GM18498 (cell line): ENCODE measurements at regions not wholly inside any gene's neighbourhood (a gene's known extent, or its start where the extent isn't known, plus 50 kb on each side); places are given as distances from the start of the nearest gene placed in this dataset.

Source experiments
- ATAC-seq: cut with Tn5 transposase; IDR thresholded peaks from one replicate; pipeline ENCODE4 v1.9.1; 2021; ENCODE audit warnings: mild to moderate bottlenecking, moderate library complexity; ENCODE audit not compliant: unreplicated experiment

DNA sequence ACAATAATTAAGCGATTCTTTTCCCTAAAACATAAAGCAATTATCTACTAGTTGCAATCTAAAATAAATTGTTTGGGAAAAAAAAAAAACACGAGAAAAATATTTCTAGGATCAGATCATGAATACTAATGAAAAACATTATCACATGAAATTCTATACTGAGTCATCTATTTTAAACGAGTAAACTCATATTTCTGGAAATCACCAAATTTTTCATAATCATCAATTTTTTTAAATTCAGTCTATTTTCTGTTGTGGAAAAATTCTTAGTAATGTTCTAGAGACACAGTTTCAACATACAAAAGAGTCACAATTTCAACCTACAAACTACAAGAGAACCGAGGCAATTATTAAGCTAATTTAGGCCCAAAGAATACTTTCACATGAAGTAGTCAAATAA, 245.6 kb upstream of the SOX5 start:
- no peak for ATAC-seq

DNA sequence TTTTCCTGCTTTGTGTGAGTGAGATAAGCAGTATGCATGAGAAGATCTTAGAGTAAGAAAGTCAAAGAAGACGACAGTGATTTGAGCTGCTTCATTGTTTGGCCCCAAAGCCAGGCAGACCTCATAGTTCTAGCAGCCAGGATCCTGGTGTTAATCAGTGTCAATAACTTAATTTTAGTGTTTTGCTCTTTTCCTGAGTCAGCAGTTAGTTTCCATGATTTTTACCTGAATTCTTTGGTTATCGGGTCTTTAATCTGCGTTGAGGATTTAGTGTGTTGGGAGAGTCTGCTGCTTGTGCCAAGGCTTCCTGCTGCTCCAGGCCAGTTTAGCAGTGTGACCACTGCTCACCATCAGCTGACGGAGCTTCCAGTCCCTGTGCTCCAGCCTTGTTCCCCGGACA, 241.6 kb upstream of the SOX5 start:
- ATAC-seq: no peak

DNA sequence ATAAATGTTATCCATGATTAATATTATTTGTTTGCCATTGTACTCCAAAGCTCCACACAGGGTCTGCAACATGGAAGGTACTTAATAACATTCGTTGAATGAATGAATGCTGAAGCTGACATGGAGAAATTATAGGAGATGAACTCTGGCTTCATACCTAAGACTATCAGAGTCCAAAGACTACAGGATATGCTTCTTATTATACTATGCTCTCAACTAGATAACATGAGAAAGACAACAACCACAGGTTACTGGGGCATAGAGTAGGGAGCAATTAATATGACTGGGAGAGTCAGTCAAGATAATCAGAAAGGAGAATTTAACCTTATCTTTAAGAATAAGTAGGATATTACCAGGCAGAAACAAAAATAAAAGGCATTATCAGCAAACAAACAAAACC, 236.3 kb upstream of the SOX5 start:
- ATAC-seq: no peak

DNA sequence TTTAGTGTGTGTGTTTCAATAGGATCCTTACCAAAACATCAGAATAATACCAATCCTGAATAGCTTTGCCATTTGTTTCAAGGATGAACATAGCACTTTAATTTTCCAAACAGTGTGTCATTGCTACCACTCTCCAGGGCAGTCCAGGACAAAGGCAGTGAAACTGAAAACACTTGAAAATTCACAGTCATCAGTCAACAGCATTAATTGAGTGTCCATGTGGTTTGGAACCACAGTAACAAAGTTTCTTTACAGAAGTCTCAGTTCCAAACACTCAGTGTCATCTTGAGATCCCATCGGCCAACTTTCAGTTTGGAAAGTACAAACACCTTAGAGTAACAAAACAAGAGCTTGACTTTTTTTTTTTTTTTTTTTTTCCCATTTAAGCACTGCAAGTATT, 228.4 kb upstream of the SOX5 start:
- peak; percentile 87 for ATAC-seq

DNA sequence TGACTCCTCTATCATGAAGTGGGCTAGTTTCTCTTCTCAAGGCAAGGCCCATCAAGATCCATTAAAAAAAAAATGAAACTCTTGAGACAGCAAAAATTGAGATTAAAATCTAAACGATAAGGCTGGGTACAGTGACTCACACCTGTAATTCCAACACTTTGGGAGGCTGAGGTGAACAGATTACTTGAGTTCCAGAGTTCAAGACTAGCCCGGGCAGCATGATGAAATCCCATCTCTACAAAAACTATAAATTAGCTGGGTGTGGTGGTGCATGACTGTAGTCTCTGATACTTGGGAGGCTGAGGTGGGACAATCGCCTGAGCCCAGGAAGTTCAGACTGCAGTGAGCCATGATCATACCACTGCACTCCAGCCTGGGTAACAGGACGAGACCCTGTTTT, 226.5 kb upstream of the SOX5 start:
- ATAC-seq: no peak

DNA sequence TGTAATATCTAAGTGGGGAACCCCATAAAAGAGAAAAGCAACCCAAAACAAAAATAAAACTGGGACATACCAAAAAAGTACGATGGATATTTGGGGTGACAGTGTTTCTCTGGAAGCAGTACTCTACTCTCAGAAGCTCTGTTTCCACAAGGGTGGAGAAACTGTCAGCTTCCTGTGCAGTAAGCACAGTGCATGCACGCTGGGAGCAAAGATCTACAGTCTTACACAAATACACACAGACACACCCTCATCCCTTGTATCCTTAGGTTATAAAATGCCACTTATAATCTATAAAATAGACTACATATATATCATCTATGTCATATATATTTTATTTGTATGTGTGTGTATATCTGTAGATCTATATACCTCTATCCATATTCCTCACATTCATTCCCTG, 225.8 kb upstream of the SOX5 start:
- no peak for ATAC-seq

DNA sequence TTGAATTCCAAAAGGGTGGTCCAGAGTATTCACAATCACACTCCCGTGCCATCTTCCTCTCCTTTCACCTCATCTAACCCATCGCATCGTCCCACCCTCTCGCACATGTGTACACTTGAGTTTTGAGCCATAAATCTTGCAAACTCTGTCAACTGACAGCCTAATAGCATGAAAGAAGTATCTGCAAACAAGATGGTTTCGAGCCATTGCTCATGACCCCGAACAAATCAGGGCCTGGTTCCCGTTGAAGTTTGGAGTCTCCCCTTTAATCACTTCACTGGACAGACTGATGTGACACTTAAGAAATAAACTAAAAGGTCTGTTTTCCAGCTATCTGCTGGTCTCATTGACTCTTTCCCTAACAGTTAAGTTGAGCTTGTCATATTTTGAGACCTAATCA, 223.6 kb upstream of the SOX5 start:
- ATAC-seq: no peak

DNA sequence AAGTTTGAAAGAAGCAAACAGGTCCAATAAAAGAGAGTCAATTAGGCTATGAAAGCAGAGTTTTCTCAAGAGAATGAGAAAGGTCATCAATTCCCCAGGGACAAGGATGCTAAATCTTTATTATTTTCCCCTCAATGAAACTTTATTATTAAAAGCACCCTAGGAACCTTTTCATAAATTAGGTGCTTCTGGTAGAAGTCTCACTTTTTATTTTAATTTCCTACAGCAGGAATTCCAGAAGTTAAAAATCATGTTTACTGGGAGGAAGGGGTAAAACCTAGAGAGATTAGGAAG, 223.2 kb upstream of the SOX5 start:
- no peak for ATAC-seq

DNA sequence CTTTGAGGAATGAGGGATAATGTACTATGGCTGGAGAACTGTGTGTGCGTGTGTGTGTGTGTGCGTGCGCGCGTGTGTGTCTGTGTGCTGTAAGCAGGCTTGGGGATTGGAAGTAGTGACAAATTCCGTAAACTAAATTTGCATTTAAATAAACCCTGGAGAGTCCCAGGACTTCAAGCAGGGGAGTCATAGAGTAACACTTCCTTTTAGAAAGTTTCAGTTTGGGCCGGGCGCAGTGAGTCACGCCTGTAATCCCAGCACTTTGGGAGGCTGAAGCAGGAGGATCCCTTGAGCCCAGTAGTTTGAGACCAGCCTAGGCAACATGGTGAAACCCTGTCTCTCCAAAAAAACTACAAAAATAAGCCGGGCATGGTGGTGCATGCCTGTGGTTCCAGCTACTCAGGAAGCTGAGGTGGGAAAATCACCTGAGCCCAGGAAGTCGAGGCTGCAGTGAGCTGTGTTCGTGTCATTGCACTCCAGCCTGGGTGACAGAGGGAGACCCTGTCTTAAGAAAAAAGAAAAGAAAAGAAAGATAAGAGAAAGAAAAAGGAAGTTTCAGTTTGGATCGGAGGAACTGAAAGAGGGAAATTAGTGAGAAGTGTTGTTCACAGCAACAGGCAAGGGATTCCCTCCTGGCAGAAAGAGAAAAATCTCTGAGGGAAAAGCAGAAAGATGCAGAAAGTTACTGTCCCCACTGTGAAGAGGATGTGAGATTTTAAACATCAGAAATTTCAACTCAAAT, 222.7 kb upstream of the SOX5 start:
- peak; percentile 64 for ATAC-seq

DNA sequence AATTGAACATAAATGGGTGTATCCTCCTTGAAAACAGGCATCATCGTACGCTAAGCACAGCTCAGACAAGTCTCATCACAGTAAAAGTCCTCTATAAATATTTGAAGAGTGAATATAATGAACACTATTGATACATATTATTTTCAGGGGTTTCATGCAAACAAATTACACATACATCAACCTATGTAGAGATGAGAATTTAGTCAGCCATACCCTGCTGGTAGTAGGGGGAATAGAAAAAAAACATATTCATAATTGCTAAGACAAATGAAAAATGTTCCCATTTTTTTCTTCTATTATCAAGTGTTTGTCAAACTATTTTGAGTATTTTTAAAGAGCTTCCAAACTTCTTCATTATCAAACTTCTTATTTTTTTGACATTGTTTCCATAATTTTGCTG, 205.6 kb upstream of the SOX5 start:
- no peak for ATAC-seq

DNA sequence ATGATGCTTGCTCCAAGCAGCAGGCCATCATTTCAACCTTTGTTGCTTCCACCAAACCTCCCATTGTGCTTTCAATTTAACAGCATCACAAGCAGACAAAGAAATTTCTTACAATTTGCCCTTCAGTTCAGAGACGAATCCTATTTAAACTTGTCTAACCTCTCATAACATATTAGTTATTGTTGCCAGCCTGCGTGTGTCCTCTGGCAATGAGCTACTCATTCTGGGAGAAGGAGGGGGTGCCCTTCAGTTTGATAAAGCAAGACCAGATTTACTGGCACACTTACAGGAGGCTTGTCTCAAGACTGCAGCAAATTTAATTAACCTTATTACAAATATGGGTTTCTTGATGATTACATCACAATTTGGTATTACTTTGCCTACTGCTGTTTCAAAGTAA, 203.6 kb upstream of the SOX5 start:
- no peak for ATAC-seq

DNA sequence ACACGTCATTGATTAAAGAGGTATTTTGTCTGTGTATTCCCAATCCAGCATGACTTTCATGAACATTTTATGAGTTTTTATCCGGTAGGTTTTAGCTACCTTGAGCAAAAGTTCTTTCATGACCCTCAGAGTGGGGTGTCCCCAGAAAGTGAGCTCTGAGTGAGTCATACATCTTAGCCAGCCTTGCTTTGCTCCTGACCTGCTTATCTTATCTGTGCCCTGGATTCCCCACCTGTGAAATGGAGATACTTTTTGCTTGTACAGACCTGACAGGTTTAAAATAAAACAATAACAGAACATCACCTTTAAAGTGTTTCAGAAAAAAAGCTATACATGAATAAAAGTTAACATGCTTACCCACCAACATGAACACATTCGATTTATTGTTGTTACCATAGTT, 202.8 kb upstream of the SOX5 start:
- no peak for ATAC-seq

DNA sequence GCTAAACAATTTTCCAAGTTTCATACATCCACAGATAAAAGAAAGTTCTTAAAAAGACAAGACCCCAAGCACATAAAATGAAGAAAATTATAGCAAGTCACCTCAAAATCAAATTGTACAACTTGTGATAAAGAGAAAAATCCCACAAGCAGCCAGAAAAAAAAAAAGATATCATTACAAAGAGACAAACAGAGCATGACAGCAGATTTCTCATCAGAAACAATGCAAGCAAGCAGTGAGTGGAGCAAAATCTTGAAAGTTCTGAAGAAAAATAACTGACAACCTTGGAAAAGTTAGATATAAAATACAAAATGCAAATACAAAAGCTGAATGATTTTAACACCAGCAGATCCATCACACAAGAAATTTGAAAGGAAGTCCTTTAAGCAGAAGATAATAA, 194.5 kb upstream of the SOX5 start:
- ATAC-seq: no peak

DNA sequence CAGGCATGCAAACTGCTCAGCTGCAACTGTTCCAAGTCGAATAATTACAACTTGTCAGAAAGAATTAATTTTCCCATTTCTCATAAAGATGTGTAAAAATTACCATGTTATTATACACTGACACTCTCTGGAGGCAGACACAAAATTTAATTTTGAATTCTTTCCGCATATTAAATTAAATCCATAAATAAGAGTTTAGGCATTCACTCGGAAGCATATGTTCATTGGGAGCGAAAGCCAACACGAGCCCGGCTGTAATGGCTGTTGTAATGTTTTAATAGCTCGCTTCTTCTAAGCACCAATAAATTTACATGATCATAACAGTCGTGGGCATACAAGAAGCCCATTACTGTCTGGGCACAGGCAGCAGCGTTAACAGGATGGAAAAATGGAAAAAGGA, 189.6 kb upstream of the SOX5 start:
- no peak for ATAC-seq

DNA sequence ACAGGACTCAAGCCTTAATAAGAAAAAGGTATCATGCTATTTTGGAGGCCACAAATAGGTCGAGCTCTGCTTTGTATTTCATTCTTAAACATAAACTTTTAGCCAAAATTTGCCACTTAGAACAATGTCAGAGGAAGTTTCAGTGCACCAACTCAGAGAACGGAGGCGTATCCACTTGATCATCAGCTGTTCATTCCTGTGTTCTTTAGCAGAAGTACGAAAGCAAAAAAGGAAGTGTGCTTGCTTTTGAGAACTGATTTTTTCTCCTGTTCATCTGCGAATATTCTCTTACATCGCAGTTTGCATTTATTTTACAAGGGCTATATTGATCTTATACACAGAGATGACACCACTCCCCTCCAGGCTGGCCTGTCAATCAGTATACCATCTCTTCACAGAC, 188.6 kb upstream of the SOX5 start:
- ATAC-seq: no peak

DNA sequence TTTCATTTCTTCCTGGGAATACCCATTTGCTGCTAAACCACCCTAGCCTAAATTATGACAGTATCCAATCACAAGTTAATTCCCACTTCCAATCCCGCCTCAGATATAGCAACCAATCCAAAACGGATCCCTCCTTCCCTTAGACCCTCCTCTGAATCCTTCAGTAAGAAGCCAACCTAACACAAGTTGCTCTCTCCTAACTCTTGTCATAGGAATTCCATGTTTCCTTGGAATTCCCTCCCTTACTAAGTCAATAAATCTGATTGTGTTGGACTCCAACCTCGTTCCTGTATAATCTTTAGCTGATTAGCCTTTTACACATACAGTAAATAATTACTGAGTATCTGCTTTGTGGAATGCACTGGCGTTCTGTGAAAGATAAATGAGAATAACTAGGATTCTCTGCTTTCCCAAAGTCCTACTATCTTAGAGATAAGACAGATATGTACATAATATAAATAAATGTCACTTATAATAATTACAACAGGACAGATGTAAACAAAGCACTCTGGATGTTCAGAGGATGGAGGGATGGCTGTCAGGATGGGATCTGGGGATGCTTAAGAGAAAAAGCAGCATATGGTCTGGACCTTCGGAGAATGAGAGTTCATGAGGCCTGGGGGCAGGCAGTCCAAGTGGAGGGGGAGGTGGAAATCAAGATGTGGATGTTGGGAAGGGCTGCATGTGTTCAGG, 185.8 kb upstream of the SOX5 start:
- no peak for ATAC-seq

DNA sequence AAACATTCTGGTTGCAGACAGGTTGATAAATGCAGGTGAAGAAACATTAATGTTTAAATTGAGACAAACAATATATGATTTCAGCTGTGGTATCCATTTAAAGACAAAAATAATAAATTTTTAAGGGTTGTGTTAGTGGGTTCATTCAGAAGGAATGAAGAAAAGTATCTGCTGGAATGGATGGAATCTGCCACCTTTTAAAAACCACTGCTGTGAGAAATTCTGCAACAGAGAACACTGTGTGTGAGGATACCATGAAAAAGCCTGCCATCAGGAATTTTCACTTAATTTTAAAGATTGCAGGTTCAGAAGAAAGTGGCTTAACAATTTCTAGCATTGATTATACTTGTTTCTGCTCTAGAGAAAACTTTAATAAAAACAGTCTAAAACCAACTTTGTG, 184.6 kb upstream of the SOX5 start:
- ATAC-seq: no peak

DNA sequence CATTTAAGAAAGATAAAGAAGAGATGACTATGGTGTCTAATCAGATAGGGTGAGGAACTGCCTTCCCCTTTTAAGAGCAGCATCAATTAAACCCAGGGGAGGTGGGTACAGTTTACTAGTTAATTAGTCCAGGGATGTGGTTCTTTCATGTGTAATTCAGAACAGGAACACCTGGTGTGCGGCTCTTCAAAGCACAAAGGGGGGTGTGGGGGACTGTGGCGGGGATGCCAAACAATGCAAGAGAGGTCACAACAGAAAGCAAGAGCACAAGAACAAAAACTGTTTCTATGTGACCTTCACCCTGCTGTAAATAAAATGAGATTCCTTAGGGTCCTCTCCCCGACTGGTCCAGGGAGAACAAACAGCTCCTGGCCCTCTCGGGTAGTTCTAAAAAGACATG, 183.9 kb upstream of the SOX5 start:
- no peak for ATAC-seq

DNA sequence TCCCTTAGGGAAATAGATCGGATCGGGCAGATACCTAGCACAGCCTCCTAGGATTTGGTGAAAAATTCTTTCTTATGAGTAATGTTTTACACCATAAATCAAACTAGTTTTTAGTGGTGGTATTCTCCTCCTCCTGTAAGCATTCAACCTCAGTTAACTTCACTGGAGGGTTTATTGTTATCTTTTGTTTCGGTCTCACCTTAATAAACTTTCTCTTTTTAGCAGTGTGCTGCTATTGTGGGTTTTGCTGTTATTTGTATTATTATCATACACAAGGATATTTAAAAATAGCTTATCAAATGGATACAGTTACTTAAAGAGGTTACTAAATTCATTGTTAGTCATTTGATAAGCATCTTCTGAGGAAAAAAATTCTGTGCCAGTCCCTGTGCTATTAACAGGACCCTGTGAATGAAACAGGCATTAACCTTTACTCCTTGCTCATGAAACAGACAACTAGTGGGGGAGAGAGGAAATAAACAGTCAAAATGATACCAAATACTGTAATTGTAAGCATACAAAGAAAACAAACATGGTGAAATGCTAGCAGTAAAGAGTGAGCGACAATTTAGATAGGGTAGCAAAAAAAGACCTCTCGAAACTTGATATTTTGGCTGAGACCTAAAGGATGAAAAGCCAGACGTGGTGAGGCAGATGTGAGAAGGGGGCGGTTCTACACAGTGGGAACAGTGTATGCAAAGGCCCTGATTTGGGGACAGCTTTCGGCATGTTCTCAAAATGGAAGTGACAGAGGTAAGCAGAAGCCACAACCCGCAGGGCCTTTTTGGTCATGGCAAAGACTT, 178.7 kb upstream of the SOX5 start:
- peak; percentile 89 for ATAC-seq

DNA sequence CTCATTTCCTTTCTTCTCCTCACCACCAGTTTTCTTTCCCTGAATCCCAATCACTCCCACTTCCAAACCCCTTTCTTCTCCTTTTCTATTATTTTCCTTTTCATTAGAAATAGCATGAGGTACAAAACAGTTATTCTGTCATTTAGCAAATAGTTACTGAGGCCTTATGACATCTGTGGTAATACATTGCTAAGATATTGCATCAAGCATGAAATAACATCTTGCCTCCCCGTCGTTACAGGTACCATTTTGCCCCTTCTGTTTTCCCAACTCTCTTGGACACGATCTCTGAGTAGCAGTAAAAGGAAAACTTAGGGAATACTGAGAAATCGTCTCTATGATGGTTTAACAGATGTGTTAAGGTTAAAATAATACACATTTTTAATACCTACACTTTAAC, 175.8 kb upstream of the SOX5 start:
- no peak for ATAC-seq

DNA sequence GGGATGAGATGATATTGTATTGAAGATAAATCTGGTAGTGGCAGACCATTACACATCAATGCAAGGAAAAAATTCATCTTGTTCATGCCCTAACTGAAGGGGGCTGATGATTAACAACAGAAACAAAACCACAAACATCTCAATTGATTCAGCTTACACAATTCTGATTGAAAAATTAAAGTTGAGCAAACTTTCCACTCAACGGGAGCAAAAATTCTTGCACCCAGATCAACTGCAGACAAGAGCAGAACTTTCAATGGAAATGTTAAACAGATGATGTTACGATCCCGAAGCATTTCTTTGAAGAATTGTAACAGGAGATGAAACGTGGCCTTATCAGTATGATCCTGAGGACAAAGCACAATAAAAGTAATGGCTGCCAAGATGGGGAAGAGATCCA, 172.4 kb upstream of the SOX5 start:
- no peak for ATAC-seq

DNA sequence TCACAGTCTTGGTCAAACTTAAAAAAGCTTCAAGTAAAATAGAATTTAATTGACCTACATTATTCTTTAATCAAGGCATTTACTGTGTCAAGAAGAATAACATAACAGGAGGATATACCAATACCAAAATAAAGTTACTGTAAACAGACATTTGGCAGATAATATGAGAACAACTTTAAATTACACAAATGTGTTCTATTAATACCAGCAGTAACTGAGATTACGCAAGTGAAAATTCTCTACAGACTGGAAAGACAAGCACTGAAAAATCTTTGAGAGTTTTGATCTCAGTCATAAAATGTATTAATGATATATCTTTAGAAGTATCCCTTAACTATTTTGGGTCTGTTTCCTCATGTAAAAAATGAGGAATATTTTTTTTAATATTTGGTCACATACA, 169.2 kb upstream of the SOX5 start:
- ATAC-seq: no peak
